Natural killer cell (primary cell): ENCODE measurements at regions not wholly inside any gene's neighbourhood (a gene's known extent, or its start where the extent isn't known, plus 50 kb on each side); places are given as distances from the start of the nearest gene placed in this dataset.

ENCODE experiments used
- ATAC-seq, 3 donors: fragments of 150-1000 bp in 2 of 3; fragments of 200-7000 bp in 1 of 3; cut with Tn5 transposase; 1 replicate in 1 of 3; 2 replicates in 2 of 3; pipeline ENCODE4 v1.10.0; 2021; ENCODE audit warnings: mild to moderate bottlenecking in 2 of 3, moderate library complexity in 2 of 3
- DNase-seq, 2 donors: peaks; one replicate each; pipeline versions ENCODE4 v3.0.0 to v3.0.0-alpha.2; 2013 to 2021; ENCODE audit warnings: mixed read lengths in 1 of 2
- H3K27ac ChIP-seq: one replicate; pipeline ENCODE4 v1.5.1; 2013; ENCODE audit warnings: mild to moderate bottlenecking, low read length
- H3K27me3 ChIP-seq: one replicate; pipeline ENCODE4 v1.6.1; 2013; ENCODE audit warnings: low read length; ENCODE audit not compliant: control insufficient read depth, insufficient read depth
- H3K36me3 ChIP-seq: one replicate; pipeline ENCODE4 v1.6.1; 2013; ENCODE audit warnings: low read length; ENCODE audit not compliant: control insufficient read depth, insufficient read depth
- H3K4me1 ChIP-seq: one replicate; pipeline ENCODE4 v1.6.1; 2013; ENCODE audit warnings: low read length; ENCODE audit not compliant: control insufficient read depth, insufficient read depth
- H3K4me3 ChIP-seq: one replicate; pipeline ENCODE4 v1.5.1; 2013; ENCODE audit warnings: low read length
- H3K9me3 ChIP-seq: one replicate; pipeline ENCODE4 v1.6.1; 2013; ENCODE audit warnings: low read length; ENCODE audit not compliant: control insufficient read depth, insufficient read depth
- H3K27ac Mint-ChIP-seq, 2 donors: one replicate each; pipeline ENCODE4 v1.8.0; 2022; ENCODE audit warnings: mild to moderate bottlenecking in 2 of 2, mixed read lengths in 2 of 2, moderate library complexity in 1 of 2
- H3K27me3 Mint-ChIP-seq, 2 donors: one replicate each; pipeline ENCODE4 v1.8.0; 2022; ENCODE audit warnings: low read depth in 2 of 2, mixed read lengths in 2 of 2
- H3K36me3 Mint-ChIP-seq: one replicate; pipeline ENCODE4 v1.8.0; 2022; ENCODE audit warnings: mixed read lengths
- H3K4me1 Mint-ChIP-seq, 2 donors: one replicate each; pipeline ENCODE4 v1.8.0; 2022; ENCODE audit warnings: mixed read lengths in 2 of 2
- H3K4me3 Mint-ChIP-seq: one replicate; pipeline ENCODE4 v1.8.0; 2022; ENCODE audit warnings: mild to moderate bottlenecking, moderate library complexity, mixed read lengths
- H3K9me3 Mint-ChIP-seq, 2 donors: one replicate each; pipeline ENCODE4 v1.8.0; 2022; ENCODE audit warnings: mixed read lengths in 2 of 2
- WGBS: methylation state at CpG from one replicate; pipeline ENCODE4 v1.1.7; 2013; ENCODE audit warnings: missing lambda C conversion rate; ENCODE audit not compliant: insufficient coverage; 5-methylcytosine and 5-hydroxymethylcytosine counted together
- intact Hi-C: fragments of 100-400 bp; cut with micrococcal nuclease; formaldehyde crosslinking; loops from one replicate; pipeline ENCODE4 v1.14.2; 2022
- TF ChIP-seq, protein P1 (sequence below): fragments of 200-600 bp; IDR thresholded peaks from one replicate; pipeline ENCODE4 v1.8.0; 2022; ENCODE audit warnings: antibody characterized with exemption

DNA sequence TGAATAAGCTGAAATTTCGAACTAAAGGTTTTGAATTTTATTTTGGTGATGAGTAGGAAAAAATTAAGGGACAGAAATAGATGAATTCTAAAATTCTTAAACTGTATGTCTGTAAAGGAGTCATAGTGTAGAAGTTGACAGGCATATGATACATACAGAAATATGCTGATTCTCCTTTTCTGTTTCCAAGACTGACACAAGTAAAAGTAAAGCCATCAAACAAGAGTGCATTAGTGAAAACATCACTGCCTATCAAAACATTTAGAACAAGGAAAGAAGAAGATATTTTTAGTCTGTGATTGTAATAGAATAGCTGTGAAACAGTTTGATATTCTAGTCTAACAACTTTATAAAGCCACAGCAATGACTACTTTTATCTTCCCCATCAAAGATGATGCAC, 1318.0 kb upstream of the TENM4 start:
- Mint-ChIP-seq H3K27me3 (no peaks in the 10 kb centered on the region), H3K27ac (no peak overlapping the region), H3K4me1 (no peaks in the 10 kb centered on the region), H3K4me3 (no peak overlapping the region), H3K9me3 (peaks cover 9 to 17% of the 10 kb centered on the region in 2 donors), H3K36me3 (no peaks in the 10 kb centered on the region)
- Histone ChIP-seq H3K4me3 (no peak overlapping the region), H3K4me1 (no peaks in the 10 kb centered on the region), H3K9me3 (no peaks in the 10 kb centered on the region), H3K27ac (no peak overlapping the region), H3K27me3 (no peaks in the 10 kb centered on the region), H3K36me3 (no peaks in the 10 kb centered on the region)
- intact Hi-C loops: no loop called here
- DNase-seq (no peak), ATAC-seq (no peak)
- TF ChIP-seq, protein P1, sequence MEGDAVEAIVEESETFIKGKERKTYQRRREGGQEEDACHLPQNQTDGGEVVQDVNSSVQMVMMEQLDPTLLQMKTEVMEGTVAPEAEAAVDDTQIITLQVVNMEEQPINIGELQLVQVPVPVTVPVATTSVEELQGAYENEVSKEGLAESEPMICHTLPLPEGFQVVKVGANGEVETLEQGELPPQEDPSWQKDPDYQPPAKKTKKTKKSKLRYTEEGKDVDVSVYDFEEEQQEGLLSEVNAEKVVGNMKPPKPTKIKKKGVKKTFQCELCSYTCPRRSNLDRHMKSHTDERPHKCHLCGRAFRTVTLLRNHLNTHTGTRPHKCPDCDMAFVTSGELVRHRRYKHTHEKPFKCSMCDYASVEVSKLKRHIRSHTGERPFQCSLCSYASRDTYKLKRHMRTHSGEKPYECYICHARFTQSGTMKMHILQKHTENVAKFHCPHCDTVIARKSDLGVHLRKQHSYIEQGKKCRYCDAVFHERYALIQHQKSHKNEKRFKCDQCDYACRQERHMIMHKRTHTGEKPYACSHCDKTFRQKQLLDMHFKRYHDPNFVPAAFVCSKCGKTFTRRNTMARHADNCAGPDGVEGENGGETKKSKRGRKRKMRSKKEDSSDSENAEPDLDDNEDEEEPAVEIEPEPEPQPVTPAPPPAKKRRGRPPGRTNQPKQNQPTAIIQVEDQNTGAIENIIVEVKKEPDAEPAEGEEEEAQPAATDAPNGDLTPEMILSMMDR: no peak
- WGBS: 55% methylated on average over 1 of the region's 1 CpG

DNA sequence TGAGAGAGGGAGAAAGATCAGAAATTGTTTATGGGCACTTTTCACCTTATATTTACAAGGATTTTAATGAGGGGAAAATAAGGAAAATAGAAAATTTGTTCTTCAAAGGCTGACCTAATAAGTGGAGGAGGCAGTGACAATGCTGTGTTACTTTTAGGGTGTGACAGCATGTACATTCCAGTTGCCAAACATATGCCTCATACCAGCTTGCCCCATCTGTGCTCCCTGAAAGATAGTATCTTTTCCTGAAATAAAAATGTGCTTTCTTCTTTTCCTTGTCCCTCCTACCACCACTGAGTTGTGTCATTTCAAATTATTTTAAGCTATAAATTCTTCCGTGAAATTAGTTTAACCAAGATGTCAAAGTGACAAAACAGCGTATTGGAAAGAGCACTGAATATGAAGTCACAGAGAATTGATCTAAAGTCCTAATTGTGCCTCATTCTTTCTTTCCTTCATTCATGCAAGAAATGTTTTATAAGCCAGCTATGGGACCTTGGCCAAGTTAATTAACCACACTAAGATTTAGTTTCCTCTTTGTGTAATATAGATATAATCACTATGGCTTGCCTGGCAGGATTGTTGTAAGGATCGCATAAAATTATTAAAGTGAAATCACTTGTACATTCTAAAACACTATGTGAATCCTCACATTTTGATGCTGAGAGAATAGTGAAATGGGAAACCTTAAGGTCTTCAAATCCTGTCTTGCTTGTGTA, 1307.5 kb upstream of the TENM4 start:
- Mint-ChIP-seq H3K4me1 (no peaks in the 10 kb centered on the region), H3K9me3 (peaks cover 12 to 16% of the 10 kb centered on the region in 2 donors), H3K27me3 (no peaks in the 10 kb centered on the region), H3K4me3 (no peak overlapping the region), H3K27ac (no peak overlapping the region), H3K36me3 (no peaks in the 10 kb centered on the region)
- no peak for DNase-seq
- Histone ChIP-seq H3K27ac (no peak overlapping the region), H3K4me1 (no peaks in the 10 kb centered on the region), H3K4me3 (no peak overlapping the region), H3K27me3 (no peaks in the 10 kb centered on the region), H3K9me3 (no peaks in the 10 kb centered on the region), H3K36me3 (no peaks in the 10 kb centered on the region)
- TF ChIP-seq, protein P1: no peak
- ATAC-seq: no peak
- intact Hi-C loops: no loop called here
- WGBS: 89% methylated on average over 2 of the region's 3 CpGs

DNA sequence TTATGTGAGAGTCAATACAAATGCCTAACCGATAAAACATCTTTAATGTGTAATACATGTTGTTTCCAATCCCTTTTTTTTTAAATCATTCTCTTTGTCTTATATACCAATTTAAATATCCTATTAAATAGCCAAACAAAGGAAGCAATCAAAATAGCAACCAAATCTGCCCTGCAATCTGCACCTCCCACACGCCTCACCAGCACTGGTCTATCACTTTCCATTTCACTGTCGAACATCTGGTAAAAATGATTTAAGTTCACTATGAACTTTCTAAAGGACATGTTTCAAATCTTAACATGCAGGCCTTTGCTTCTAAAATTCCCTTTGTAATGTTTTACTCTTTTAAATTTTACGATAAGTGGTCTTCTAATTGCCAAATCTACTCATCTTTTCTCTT, 1305.5 kb upstream of the TENM4 start:
- no peak overlapping the region for H3K4me3 Mint-ChIP-seq

More for the DNA sequence above, 1305.5 kb upstream of the TENM4 start:
- Mint-ChIP-seq H3K36me3 (no peaks in the 10 kb centered on the region), H3K9me3 (peaks cover 12 to 24% of the 10 kb centered on the region in 2 donors), H3K4me1 (no peaks in the 10 kb centered on the region), H3K27ac (no peak overlapping the region), H3K27me3 (no peaks in the 10 kb centered on the region)
- no peak overlapping the region for H3K27ac ChIP-seq
- TF ChIP-seq, protein P1: no peak
- DNase-seq (no peak), ATAC-seq (no peak)
- no peaks in the 10 kb centered on the region for H3K27me3 ChIP-seq
- H3K4me1 ChIP-seq: no peaks in the 10 kb centered on the region
- no peak overlapping the region for H3K4me3 ChIP-seq
- WGBS: 89% methylated on average over 3 of the region's 4 CpGs
- no peaks in the 10 kb centered on the region for H3K36me3 ChIP-seq
- intact Hi-C loops: no loop called here
- H3K9me3 ChIP-seq: no peaks in the 10 kb centered on the region
